PFSK-1 (cell line): ENCODE measurements at regions not wholly inside any gene's neighbourhood (a gene's known extent, or its start where the extent isn't known, plus 50 kb on each side); places are given as distances from the start of the nearest gene placed in this dataset.

Experiments used
- FOXP2 ChIP-seq: optimal IDR thresholded peaks from 2 replicates; pipeline ENCODE3; 2011; ENCODE audit warnings: borderline replicate concordance, control low read depth, inconsistent platforms; ENCODE audit not compliant: insufficient read depth; ENCODE audit errors: extremely low read length, extremely low read depth
- POLR2AphosphoS5 ChIP-seq: IDR thresholded peaks from 2 replicates; pipeline ENCODE4 v1.6.1; 2012; ENCODE audit warnings: low read depth, mild to moderate bottlenecking, control low read depth, low read length, moderate library complexity
- SIN3A ChIP-seq: IDR thresholded peaks from 2 replicates; pipeline ENCODE4 v1.6.1; 2012; ENCODE audit warnings: mild to moderate bottlenecking, low read length, moderate library complexity, borderline replicate concordance; ENCODE audit not compliant: insufficient read depth
- TAF1 ChIP-seq: IDR thresholded peaks from 2 replicates; pipeline ENCODE4 v1.6.1; 2012; ENCODE audit warnings: low read length, control low read depth, borderline replicate concordance; ENCODE audit not compliant: insufficient read depth
- TF ChIP-seq, protein P1 (sequence below), 2 experiments: IDR thresholded peaks; 2 replicates each; pipeline versions ENCODE4 v1.6.1 to v1.8.0; 2011 to 2012; ENCODE audit warnings: low read depth in 2 of 2, low read length in 2 of 2, control low read depth in 1 of 2, inconsistent platforms in 1 of 2, mild to moderate bottlenecking in 1 of 2, moderate library complexity in 1 of 2; ENCODE audit not compliant: insufficient read depth in 1 of 2

DNA sequence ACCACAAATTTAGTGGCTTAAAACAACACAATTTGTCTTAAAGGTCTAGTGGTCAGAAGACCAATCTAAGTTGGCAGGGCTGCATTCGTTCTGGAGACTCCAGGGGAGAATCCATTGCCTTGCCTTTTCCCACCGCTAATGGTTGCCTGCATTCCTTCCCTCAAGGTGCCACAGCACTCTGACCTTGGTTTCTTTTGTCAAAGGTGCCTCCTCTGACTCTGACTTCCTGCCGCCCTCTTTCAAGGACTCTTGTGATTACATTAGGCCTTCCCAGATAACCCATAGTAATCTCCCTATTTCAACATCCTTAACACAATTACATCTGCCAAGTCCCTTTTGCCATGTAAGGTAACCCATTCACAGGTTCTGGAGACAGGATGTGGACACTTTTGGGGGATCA is 145.3 kb downstream of the S1PR1 start:
- TF ChIP-seq TAF1 = no peak
- TF ChIP-seq, protein P1, sequence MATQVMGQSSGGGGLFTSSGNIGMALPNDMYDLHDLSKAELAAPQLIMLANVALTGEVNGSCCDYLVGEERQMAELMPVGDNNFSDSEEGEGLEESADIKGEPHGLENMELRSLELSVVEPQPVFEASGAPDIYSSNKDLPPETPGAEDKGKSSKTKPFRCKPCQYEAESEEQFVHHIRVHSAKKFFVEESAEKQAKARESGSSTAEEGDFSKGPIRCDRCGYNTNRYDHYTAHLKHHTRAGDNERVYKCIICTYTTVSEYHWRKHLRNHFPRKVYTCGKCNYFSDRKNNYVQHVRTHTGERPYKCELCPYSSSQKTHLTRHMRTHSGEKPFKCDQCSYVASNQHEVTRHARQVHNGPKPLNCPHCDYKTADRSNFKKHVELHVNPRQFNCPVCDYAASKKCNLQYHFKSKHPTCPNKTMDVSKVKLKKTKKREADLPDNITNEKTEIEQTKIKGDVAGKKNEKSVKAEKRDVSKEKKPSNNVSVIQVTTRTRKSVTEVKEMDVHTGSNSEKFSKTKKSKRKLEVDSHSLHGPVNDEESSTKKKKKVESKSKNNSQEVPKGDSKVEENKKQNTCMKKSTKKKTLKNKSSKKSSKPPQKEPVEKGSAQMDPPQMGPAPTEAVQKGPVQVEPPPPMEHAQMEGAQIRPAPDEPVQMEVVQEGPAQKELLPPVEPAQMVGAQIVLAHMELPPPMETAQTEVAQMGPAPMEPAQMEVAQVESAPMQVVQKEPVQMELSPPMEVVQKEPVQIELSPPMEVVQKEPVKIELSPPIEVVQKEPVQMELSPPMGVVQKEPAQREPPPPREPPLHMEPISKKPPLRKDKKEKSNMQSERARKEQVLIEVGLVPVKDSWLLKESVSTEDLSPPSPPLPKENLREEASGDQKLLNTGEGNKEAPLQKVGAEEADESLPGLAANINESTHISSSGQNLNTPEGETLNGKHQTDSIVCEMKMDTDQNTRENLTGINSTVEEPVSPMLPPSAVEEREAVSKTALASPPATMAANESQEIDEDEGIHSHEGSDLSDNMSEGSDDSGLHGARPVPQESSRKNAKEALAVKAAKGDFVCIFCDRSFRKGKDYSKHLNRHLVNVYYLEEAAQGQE (IDR thresholded peaks at IDR 0.05; ENCODE audit: insufficient read depth in 1 of 2, low read depth in 2 of 2, low read length in 2 of 2) = no peak
- TF ChIP-seq SIN3A = no peak
- TF ChIP-seq FOXP2 = no peak
- no peak for TF ChIP-seq POLR2AphosphoS5

GRCh38 chr1:101388904-101389546 is 152.2 kb downstream of the S1PR1 start:
- TF ChIP-seq, protein P1 (IDR thresholded peaks at IDR 0.05; ENCODE audit: insufficient read depth in 1 of 2, low read depth in 2 of 2, low read length in 2 of 2) = no peak
- TF ChIP-seq POLR2AphosphoS5 (no peak), SIN3A (no peak), FOXP2 (no peak), TAF1 (no peak)

GRCh38 chr1:101389547-101389929 is 152.7 kb downstream of the S1PR1 start:
- TF ChIP-seq POLR2AphosphoS5 (no peak), FOXP2 (no peak), SIN3A (no peak), TAF1 (no peak)
- TF ChIP-seq, protein P1 (IDR thresholded peaks at IDR 0.05; ENCODE audit: insufficient read depth in 1 of 2, low read depth in 2 of 2, low read length in 2 of 2) = no peak

GRCh38 chr1:101392552-101392951 is 155.7 kb downstream of the S1PR1 start:
- TF ChIP-seq SIN3A (no peak), TAF1 (no peak), POLR2AphosphoS5 (no peak), FOXP2 (no peak)
- TF ChIP-seq, protein P1 (IDR thresholded peaks at IDR 0.05; ENCODE audit: insufficient read depth in 1 of 2, low read depth in 2 of 2, low read length in 2 of 2) = no peak

GRCh38 chr1:101394041-101394440 is 157.2 kb downstream of the S1PR1 start:
- TF ChIP-seq, protein P1 (IDR thresholded peaks at IDR 0.05; ENCODE audit: insufficient read depth in 1 of 2, low read depth in 2 of 2, low read length in 2 of 2) = no peak
- TF ChIP-seq SIN3A (no peak), FOXP2 (no peak), TAF1 (no peak), POLR2AphosphoS5 (no peak)
